Prostate gland (tissue), 2 donors: ENCODE measurements at regions not wholly inside any gene's neighbourhood (a gene's known extent, or its start where the extent isn't known, plus 50 kb on each side); places are given as distances from the start of the nearest gene placed in this dataset.
"Not testable (repeated sequence)": the region's sequence is repeated elsewhere in the genome, so short reads cannot be mapped to it uniquely, and the experiment has no call there.

Experiments used
- CTCF ChIP-seq, 4 experiments: fragments of 200-600 bp in 2 of 4; fragments of 450-650 bp in 2 of 4; sonication (generic) in 2 of 4; IDR thresholded peaks; 1 replicate in 3 of 4; 2 replicates in 1 of 4; pipeline ENCODE4 v1.5.1; 2016 to 2019; ENCODE audit warnings: antibody characterized with exemption in 4 of 4, mild to moderate bottlenecking in 2 of 4, moderate library complexity in 2 of 4
- POLR2A ChIP-seq: fragments of 450-650 bp; IDR thresholded peaks from one replicate; pipeline ENCODE4 v1.6.1; 2016; ENCODE audit warnings: antibody characterized with exemption, mild to moderate bottlenecking
- POLR2AphosphoS5 ChIP-seq: sonication (generic); formaldehyde crosslinking; IDR thresholded peaks from one replicate; pipeline ENCODE4 v1.6.1; 2017; ENCODE audit warnings: antibody characterized with exemption

- not testable (repeated sequence) for TF ChIP-seq POLR2A; CTCF (IDR thresholded peaks at IDR 0.05); POLR2AphosphoS5
Measured at GRCh38 chr5:163316374-163316773, 121.0 kb upstream of the CCNG1 start.
